Tibial artery (tissue), 4 donors: ENCODE measurements at regions not wholly inside any gene's neighbourhood (a gene's known extent, or its start where the extent isn't known, plus 50 kb on each side); places are given as distances from the start of the nearest gene placed in this dataset.
"Not testable (repeated sequence)": the region's sequence is repeated elsewhere in the genome, so short reads cannot be mapped to it uniquely, and the experiment has no call there.

Source experiments
- DNase-seq, 2 donors: peaks; one replicate each; pipeline ENCODE4 v3.0.0-alpha.2; 2019
- H3K27ac ChIP-seq, 2 donors: fragments of 200-600 bp; sonication (generic) in 1 of 2; 1 replicate in 1 of 2; 2 replicates in 1 of 2; pipeline ENCODE4 v1.5.1; 2018 to 2019; ENCODE audit warnings: mild to moderate bottlenecking in 1 of 2
- H3K27me3 ChIP-seq, 2 donors: fragments of 200-600 bp; sonication (generic) in 1 of 2; one replicate each; pipeline versions ENCODE4 v1.5.1 to v1.6.0; 2016 to 2019
- H3K36me3 ChIP-seq, 3 donors: fragments of 200-600 bp; sonication (generic) in 2 of 3; one replicate each; pipeline ENCODE4 v1.5.1; 2016 to 2019; ENCODE audit warnings: mild to moderate bottlenecking in 2 of 3
- H3K4me1 ChIP-seq, 4 donors: fragments of 200-600 bp; sonication (generic) in 2 of 4; 1 replicate in 3 of 4; 2 replicates in 1 of 4; pipeline ENCODE4 v1.5.1; 2016 to 2019
- H3K4me3 ChIP-seq, 2 donors: fragments of 200-600 bp; sonication (generic) in 1 of 2; 1 replicate in 1 of 2; 2 replicates in 1 of 2; pipeline ENCODE4 v1.5.1; 2018 to 2019; ENCODE audit warnings: mild to moderate bottlenecking in 2 of 2
- H3K9me3 ChIP-seq, 3 donors: fragments of 200-600 bp; sonication (generic) in 1 of 3; one replicate each; pipeline ENCODE4 v1.5.1; 2016 to 2019
- intact Hi-C: fragments of 100-400 bp; cut with DNase I; formaldehyde crosslinking; loops from one replicate; pipeline ENCODE4 v1.15.0; 2023; ENCODE audit warnings: low total_unique reads
- TF ChIP-seq, protein P1 (sequence below), 2 experiments: fragments of 200-600 bp in 1 of 2; fragments of 450-650 bp in 1 of 2; IDR thresholded peaks; one replicate each; pipeline ENCODE4 v1.5.1; 2017 to 2019; ENCODE audit warnings: antibody characterized with exemption in 2 of 2, mild to moderate bottlenecking in 1 of 2, moderate library complexity in 1 of 2

DNA sequence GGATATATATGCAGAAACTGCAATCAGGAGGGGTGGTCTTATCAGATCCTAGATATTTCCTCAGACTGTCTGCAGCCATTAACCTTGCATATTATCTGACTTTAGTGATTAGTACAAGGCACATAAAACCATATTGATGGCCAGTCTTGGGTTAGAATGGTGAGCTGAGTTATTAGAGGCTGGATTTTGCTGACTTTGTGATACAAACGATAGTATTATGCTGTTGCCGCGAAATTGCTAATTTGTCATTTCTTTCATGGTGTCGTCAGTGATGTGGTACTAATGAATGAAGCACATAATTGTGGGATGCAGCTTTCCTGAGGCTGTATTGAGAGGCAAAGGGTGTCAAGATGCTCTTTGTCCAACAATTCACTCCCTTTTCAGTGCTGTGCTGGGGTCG lies 172.5 kb downstream of the TEX29 start:
- H3K4me3 ChIP-seq = no peak overlapping the region
- H3K9me3 ChIP-seq = peaks cover 0 to 10% (median 7%) of the 10 kb centered on the region in 3 donors
- DNase-seq = no peak
- H3K4me1 ChIP-seq = no peaks in the 10 kb centered on the region
- H3K27me3 ChIP-seq = peaks cover 0 to 5% of the 10 kb centered on the region in 2 donors
- TF ChIP-seq, protein P1, sequence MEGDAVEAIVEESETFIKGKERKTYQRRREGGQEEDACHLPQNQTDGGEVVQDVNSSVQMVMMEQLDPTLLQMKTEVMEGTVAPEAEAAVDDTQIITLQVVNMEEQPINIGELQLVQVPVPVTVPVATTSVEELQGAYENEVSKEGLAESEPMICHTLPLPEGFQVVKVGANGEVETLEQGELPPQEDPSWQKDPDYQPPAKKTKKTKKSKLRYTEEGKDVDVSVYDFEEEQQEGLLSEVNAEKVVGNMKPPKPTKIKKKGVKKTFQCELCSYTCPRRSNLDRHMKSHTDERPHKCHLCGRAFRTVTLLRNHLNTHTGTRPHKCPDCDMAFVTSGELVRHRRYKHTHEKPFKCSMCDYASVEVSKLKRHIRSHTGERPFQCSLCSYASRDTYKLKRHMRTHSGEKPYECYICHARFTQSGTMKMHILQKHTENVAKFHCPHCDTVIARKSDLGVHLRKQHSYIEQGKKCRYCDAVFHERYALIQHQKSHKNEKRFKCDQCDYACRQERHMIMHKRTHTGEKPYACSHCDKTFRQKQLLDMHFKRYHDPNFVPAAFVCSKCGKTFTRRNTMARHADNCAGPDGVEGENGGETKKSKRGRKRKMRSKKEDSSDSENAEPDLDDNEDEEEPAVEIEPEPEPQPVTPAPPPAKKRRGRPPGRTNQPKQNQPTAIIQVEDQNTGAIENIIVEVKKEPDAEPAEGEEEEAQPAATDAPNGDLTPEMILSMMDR (IDR thresholded peaks at IDR 0.05) = no peak
- H3K27ac ChIP-seq = no peak overlapping the region
- H3K36me3 ChIP-seq = no peaks in the 10 kb centered on the region
- intact Hi-C loops = no loop called here

DNA sequence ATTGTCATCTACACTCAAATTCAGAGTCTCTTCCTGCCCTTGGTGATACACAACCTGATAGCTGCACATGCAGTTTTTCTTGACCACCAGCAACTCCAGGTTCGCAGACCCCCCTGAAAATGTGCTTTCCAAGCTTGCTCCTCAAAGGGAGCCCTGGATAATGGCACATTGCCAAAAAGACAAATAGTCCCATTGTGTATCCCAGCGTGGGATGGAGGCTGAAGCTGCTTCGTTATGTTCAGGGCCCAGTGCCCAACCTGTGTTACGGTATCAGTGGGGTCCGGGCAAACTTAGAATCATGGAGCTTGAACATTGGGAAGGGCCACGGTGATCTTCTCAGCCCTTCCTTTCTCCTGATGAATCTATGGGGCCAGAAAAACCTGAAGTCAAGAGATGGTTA lies 173.0 kb downstream of the TEX29 start:
- intact Hi-C loops = no loop called here
- no peak overlapping the region for H3K4me3 ChIP-seq
- no peaks in the 10 kb centered on the region for H3K36me3 ChIP-seq
- H3K27me3 ChIP-seq = peaks cover 0 to 5% of the 10 kb centered on the region in 2 donors
- TF ChIP-seq, protein P1 (IDR thresholded peaks at IDR 0.05) = no peak
- H3K9me3 ChIP-seq = peaks cover 0 to 5% (median 2%) of the 10 kb centered on the region in 3 donors
- H3K4me1 ChIP-seq = no peaks in the 10 kb centered on the region
- no peak overlapping the region for H3K27ac ChIP-seq
- DNase-seq = peak; percentile 13 to 21

DNA sequence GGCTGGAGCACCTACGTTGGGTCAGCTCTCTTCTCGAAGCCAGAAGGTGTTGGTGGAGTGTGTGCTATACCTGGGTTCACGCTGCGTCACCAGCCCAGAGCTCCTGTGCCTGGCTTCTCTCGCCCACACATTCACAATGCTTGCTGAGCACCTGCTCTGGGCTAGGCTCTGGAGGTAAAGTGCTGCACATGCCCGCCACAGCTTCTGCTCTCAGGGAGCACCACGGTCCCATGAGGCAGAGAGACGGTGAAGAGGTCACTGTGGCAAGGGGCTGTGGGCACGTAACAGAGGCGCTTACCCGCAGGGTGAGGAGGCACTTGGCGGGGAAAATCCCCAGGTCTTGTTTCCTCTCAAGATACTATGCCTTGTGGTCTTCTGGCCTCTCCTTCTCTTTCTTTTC lies 174.2 kb downstream of the TEX29 start:
- H3K9me3 ChIP-seq = no peaks in the 10 kb centered on the region
- intact Hi-C loops = no loop called here
- no peaks in the 10 kb centered on the region for H3K36me3 ChIP-seq
- H3K4me3 ChIP-seq = no peak overlapping the region
- no peak overlapping the region for H3K27ac ChIP-seq
- no peaks in the 10 kb centered on the region for H3K27me3 ChIP-seq
- TF ChIP-seq, protein P1 (IDR thresholded peaks at IDR 0.05) = no peak
- no peaks in the 10 kb centered on the region for H3K4me1 ChIP-seq
- peak in 1 of 2 donors; percentile 9 for DNase-seq

DNA sequence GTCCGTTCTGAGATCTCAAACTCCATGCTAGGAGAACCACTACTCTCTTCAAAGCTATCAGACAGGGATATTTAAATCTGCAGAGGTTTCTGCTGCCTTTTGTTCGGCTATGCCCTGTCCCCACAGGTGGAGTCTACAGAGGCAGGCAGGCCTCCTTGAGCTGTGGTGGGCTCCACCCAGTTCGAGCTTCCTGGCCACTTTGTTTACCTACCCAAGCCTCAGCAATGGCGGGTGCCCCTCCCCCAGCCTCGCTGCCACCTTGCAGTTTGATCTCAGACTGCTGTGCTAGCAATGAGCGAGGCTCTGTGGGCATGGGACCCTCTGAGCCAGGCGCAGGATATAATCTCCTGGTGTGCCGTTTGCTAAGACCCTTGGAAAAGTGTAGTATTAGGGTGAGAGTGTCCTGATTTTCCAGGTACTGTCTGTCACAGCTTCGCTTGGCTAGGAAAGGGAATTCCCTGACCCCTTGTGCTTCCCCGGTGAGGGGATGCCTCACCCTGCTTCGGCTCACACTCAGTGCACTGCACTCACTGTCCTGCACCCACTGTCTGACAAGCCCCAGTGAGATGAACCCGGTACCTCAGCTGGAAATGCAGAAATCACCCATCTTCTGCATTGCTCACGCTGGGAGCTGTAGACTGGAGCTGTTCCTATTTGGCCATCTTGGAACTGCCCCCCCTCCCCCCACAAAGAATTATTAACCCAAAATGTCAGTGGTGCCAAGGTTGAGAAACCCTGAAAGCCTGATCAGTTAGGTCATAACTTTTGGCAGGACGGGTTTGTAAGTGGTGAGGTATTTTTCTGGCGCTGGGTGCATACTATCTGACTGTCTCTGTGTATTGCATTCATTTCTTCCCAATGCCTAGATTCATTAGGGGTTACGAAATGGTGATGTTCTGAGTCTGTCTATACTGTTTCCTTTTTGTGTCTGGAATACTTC lies 181.4 kb downstream of the TEX29 start:
- H3K4me1 ChIP-seq, DNase-seq, H3K27ac ChIP-seq, H3K4me3 ChIP-seq, H3K36me3 ChIP-seq, intact Hi-C loops: not testable (repeated sequence)
- Histone ChIP-seq H3K27me3 (peaks cover 0 to 13% of the 10 kb centered on the region in 2 donors), H3K9me3 (peaks cover 0 to 13% (median 0%) of the 10 kb centered on the region in 3 donors)

DNA sequence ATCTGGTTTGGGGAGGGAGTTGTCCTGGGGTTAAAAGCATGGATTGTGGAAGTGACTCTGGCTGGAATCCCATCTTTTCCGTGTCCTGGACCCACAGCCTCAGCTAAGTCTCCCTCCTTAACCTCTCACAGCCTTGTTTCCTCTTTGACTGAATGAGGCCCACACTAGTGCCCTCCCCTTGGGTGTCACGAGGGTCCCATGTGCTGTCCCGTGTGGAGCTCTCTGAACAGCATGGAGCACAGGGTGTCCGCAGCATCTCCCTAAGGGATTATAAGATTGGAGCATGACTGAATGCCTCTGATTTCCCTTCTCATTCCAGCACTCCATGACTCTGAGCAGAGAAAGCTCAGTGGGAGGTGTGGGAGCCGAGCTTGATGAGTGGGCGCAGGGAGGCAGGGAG lies 182.5 kb downstream of the TEX29 start:
- Histone ChIP-seq H3K36me3 (no peaks in the 10 kb centered on the region), H3K4me3 (no peak overlapping the region), H3K9me3 (peaks cover 0 to 13% (median 0%) of the 10 kb centered on the region in 3 donors), H3K4me1 (no peaks in the 10 kb centered on the region), H3K27ac (no peak overlapping the region), H3K27me3 (peaks cover 0 to 14% of the 10 kb centered on the region in 2 donors)
- TF ChIP-seq, protein P1 (IDR thresholded peaks at IDR 0.05) = no peak
- intact Hi-C loops = no loop called here
- no peak for DNase-seq

DNA sequence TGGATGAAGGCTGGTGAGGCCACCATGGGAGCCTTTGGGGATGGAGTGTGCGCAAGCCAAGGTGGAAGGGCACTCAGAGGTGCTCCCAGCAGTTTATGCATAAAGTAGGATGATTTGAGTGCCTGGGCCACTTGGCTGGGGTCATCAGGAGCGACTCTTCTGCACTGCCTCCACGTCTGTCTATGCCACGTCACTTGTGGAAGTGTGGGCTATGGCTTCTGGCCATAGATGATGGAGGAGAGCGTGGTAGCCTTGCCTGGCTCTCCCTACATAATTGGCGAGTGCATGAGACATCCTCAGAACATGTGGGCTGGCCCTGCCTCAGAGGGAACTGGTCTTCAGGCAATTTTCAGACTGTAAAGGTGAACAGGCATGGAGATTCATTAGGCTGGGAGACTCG lies 182.9 kb downstream of the TEX29 start:
- H3K36me3 ChIP-seq = no peaks in the 10 kb centered on the region
- no peak for DNase-seq
- TF ChIP-seq, protein P1 (IDR thresholded peaks at IDR 0.05) = no peak
- peaks cover 0 to 13% (median 0%) of the 10 kb centered on the region in 3 donors for H3K9me3 ChIP-seq
- H3K27ac ChIP-seq = no peak overlapping the region
- H3K27me3 ChIP-seq = peaks cover 0 to 17% of the 10 kb centered on the region in 2 donors
- intact Hi-C loops = no loop called here
- no peaks in the 10 kb centered on the region for H3K4me1 ChIP-seq
- H3K4me3 ChIP-seq = no peak overlapping the region
